ENCODE measurements at regions not wholly inside any gene's neighbourhood (a gene's known extent, or its start where the extent isn't known, plus 50 kb on each side); places are given as distances from the start of the nearest gene placed in this dataset.
"Not testable (repeated sequence)": the region's sequence is repeated elsewhere in the genome, so short reads cannot be mapped to it uniquely, and the experiment has no call there.

DNA sequence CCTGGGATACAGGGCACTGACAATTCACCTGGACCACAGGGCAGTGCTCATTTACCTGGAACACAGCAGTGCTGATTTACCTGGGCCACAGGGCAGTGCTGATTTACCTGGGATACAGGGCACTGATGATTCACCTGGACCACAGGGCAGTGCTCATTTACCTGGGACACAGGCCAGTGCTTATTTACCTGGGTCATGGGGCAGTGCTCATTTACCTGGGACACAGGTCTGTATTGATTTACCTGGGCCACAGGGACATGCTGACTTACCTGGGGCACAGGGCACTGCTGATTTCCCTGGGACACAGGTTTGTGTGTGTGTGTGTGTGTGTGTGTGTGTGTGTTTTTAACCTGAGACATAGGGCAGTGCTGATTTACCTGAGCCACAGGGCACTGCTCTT is 261.7 kb downstream of the MATN1 start:
- DNase-seq (ENCODE audit: low spot score), result no peak

DNA sequence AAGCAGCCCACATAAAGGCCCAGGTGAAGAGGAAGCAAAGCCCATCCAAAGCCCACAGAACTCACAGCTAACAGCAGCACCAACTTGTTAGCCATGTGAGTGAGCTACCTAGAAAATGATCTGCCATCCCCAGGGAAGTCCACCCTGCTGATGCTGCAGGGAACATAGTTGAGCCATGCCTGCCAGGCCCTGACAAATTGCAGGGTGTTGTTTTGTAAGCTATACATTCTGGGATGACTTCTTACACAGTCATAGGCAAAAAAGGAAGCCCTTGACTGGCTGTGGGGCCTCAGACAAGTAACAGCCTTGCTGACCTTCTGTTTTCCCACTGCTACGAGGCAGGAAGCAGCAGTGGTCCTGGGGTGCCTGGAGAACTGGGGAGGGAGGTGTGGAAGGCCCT is 262.7 kb downstream of the MATN1 start:
- no peak for DNase-seq (ENCODE audit: low spot score)

DNA sequence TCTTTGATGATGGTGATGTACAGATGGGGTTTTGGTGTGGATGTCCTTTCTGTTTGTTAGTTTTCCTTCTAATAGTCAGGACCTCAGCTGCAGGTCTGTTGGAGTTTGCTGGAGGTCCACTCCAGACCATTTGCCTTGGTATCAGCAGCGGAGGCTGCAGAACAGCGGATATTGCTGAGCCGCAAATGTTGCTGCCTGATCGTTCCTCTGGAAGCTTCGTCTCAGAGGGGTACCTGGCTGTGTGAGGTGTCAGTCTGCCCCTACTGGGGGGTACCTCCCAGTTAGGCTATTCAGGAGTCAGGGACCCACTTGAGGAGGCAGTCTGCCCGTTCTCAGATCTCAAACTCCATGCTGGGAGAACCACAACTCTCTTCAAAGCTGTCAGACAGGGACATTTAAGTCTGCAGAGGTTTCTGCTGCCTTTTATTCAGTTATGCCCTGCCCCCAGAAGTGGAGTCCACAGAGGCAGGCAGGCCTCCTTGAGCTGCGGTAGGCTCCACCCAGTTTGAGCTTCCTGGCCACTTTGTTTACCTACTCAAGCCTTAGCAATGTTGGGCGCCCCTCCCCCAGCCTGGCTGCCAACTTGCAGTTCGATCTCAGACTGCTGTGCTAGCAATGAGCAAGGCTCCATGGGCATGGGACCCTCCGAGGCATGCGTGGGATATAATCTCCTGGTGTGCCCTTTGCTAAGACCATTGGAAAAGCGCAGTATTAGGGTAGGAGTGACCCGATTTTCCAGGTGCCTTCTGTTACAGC is 264.5 kb downstream of the MATN1 start:
- not testable (repeated sequence) for DNase-seq (ENCODE audit: low spot score)

DNA sequence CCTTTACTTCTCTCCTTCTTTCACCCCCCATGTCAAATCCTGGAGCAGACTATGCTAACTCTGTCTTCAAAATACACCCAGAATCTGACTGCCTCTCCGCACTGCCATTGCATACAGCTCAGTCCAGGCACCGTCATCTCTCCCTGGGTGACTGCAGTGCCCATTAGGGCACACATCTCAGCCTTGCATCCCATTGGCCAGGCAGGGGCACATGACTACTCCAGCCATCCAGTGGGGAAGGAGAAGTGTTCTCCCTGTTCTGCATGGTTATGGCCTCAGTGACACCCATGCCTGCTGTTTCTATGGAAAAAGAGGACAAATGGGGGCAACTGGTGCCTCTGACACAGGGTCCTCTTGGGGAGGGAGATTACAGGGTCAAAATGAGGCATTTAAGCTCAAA is 270.5 kb downstream of the MATN1 start:
- DNase-seq (ENCODE audit: low spot score), result no peak

DNA sequence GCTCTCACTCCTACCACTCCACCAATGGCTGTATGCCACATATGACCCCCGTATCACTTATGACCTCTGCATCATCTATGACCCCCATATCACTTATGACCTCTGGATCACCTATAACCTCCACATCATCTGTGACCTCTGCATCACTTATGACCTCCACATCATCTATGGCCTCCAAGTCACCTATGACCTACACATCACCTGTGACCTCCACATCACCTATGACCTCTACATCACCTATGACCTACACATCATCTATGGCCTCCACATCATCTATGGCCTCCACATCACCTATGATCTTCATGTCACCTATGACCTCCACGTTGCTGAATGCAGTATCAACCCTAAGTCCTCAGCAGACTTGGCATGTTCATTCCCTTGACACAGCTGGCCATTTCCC is 271.2 kb downstream of the MATN1 start:
- DNase-seq (ENCODE audit: low spot score), result no peak

DNA sequence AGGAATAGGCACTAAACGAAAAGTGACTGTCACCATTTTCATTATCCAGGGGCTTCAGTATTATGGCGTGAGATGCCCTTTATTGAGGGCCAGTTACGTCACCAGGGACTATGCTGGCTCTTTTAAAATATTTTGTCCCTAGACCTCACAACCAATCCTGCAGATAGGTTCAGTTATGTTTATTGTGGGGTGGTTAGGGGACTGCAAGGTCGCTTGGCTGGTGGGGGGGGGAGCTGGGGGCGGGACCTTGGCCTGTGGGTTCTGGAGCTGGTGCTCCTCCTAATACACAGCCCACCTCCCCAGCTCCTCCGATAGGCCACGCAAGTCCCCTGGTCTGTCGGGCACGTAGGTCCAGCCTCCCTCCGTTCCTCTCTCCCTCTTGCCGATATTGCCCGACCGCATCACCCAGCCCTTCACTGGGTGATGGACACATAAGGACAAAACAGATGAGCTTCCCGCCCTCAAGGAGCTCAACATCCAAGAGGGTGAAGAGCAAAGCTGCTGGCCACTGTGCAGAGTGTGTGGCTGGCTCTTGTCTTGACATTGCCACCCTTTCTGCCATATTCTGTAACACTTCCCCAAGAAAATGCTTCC is 271.8 kb downstream of the MATN1 start:
- DNase-seq (ENCODE audit: low spot score), result no peak

DNA sequence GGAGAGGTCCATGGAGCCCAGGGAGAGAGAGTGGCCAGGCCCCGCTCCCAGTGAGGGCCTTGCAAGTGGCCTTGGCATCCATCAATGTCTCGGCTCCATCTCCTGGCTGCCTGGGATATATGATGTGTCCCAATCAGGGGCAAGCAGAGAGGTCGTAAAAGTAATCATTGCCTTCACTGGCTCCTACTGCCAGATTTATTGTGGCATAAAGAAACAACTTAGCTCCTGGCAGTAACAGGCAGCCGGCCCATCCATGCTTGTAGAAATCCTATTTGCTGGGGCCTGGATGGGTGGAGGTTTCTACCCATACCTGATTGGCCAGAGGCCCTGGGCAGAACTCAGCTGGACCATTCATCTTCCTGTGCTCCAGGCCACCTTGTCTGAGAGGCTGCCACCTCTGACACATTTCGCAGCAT is 272.6 kb downstream of the MATN1 start:
- DNase-seq (ENCODE audit: low spot score), result no peak

DNA sequence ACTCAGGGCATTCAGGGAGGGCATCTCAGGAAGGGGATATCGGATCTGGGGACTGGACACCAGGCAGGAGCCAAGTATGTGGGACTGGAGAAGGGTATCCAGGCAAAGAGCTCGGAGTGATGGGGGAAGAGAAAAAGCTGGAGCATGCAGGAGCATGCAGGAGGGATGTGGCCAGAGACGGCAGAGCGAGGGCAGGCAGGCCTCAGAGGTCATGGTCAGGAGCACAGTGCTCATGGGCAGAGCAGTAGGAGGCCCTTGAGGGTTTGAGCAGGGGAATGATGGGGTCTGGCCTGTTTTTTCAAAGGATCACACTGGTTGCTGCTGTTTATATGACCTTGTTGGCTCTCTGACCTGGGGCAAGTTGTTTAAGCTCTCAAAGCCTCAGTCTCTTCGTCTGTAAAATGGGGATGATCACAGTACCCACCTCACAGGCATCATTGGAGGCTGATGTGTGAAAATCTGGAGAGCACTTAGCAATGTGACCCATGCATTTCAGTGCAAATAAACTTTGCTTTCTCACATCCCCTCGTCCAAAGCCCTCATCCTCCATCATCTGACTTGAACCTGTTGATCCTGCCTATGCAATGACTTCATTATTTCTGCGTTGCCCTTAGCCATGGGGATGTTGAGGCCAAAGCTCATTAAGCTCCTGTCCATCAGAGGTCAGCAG is 273.1 kb downstream of the MATN1 start:
- DNase-seq (ENCODE audit: low spot score), result no peak

DNA sequence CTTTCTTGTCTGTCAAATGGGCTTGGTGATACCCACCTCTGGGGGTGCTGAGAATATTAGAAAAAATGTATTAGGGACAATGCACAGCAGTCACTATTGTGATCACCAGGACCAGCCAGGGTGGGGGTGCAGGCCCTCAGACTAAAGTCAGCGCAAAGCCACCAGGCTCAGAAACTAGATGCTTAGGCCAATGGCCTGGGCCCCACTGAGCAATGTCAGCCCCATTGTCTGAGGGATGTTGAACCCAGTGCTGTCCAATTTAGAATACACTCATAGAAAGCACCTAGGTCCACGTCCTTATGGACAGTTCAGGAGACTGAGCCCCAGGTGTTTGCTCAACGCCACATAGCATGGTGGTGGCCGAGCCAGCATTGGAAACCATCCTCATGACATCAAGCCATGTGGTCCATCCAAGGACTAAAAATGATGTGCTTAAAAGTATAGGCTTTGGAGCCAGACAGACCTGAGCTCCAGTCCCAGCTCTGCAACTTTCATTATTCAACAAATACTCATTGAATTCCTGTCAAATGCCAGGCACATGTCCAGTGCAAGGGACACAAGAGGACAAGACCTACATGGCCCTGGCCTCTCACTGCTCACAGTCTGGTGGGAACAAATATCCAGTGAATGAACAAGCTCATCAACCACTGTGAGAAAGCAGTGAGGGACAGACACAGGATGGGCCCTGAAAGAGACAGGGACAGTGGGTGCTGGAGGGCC is 273.8 kb downstream of the MATN1 start:
- no peak for DNase-seq (ENCODE audit: low spot score)

DNA sequence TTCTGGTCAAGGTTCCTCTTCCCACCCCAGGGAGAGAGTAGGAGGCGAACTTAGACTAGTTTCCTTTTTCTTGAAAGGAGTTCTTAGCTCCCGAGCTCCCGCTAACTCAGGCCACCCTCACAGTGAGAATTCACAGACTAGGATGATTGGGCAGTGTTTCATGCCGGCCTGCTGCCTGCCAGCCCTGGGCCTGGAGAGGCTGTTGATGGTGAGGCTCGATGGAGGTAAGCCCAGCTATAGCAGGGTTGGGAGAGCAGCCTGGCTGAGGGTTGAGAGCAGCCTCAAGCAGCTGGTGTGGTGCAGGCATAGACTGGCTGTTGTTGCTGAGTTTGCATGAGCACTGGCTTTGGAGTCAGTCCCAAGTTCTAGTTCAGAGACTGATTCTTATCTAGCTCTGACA is 274.4 kb downstream of the MATN1 start:
- peak; percentile 25 for DNase-seq (ENCODE audit: low spot score)

DNA sequence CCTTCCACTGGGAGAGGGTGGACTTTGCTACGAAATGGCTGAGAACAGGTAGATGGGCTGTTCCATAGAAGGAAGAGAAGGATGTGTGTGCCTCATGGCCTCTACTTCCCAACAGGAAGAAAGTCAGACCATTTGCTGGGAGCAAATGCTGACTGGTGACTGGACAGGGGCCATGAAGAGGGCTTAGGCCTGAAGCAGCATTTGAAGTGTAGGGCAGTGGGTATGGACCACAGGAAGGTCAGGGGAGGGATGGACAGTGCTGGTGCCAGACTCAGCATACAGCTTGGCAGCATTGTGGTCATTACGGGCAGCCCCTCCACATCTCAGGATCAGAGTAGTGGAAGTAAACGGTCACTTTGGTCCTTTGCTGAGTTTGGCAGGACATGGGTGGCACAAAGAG is 275.7 kb downstream of the MATN1 start:
- DNase-seq (ENCODE audit: low spot score), result no peak

DNA sequence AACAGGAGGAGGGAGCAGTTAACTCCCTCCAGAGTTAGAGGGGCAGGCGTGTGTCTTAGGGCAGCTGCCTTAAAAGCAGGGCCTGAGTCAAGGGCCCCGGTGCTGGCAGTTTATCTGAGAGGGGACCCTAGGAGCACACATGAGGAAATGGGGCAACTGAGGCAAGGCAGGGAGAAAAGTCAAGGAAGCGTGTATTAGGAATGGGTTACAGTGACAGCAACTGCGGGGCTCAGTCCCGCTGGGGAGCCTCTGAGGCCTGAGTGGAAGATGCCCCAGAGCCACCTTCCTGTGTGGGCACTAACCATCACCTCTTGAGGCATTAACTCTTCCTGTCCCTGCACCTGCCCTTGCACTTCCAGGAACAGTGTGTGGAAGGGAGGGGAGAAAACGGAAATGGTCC is 276.3 kb downstream of the MATN1 start:
- no peak for DNase-seq (ENCODE audit: low spot score)

DNA sequence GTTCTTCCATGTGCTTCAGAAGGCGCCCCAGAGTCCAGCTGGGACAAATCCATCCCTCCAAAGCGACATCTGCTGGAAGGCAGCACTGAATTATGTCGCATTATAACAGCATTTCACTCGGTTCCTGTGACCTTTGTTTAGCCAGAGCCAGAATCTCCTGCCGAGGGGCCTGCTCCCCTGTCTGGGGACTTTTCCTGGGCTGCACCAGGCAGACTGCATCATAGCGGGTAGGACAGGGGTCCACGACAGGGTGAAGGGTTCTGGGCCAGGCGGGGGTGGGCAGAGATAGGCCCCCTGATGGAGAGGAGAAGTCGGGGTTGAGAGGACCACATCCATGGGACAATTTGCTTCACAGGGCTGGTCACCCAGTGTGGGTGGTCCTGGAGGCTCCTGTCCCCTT is 276.9 kb downstream of the MATN1 start:
- DNase-seq (ENCODE audit: low spot score), result no peak

DNA sequence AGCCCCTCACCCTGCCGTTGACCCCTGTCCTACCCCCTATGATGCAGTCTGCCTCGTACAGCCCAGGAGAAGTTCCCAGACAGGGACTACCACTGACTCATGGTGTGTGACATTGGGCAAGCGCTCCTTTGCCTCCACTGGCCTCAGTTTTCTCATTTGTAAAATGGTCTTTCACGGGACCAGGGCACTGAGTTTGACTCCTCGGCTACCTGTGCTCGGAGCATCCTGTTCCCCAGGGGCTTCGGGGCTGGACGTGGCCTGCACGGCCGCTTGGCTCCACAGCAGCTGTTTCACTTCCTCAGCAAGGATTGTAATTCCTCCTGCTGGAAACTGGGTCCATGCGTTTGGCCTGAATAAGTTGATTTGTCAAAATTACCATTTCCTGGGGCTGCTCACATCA is 277.3 kb downstream of the MATN1 start:
- no peak for DNase-seq (ENCODE audit: low spot score)

DNA sequence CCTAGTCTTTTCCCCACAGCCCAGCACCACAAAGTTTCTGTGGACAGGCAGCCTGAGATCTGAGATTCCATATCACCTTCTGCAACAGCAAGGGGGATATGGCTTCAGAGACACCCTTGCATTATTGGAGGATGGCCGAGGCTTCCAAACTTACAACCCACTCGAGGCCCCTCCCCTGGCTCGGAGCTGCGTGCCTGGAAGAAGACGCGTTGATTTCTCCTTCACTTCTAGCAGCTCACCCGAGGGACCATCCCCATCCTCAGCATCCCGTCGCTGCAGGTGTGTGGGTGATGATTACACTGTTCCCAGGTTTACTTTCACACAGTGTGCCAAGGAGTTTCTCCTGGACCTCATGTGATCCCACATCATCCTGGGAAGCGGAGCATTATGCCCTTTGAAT is 277.9 kb downstream of the MATN1 start:
- DNase-seq (ENCODE audit: low spot score), result no peak

DNA sequence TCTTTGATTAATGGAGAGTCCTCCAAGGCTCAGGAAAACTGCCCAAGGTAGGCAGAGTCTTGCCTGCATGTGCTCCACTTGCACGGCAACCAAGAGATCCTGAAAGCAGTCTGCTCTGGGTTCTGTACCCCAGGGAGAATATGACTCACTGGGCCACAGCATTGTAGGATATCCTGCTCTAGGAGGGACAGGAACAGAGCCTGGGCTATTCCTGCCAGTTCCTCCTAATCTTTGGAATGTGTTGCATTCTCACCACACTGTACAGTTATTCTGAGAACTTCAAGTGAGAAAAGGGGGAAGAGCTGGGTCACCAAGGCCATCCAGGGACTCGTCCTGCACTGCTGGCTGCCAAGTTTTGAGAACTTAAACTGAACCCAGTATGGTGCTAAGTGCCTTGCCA is 278.5 kb downstream of the MATN1 start:
- DNase-seq (ENCODE audit: low spot score), result no peak

DNA sequence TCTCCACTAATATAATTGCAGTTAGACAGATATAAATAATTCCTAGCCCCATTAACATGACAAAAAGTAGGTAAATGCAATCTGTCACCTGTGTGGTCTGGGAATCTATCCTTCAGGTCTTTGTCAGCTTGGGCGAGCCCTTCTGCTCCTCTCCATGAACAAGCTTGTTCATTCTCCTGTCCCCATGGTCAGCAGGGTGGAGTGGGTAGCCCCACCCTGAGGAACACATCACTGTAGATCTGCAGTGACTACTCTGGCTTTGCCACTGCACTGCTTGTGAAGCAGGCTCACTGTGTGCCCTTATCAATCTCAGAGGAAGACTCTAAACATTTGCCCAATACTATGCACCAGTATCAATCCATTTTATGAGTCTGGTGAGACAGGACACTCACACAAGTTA is 279.0 kb downstream of the MATN1 start:
- no peak for DNase-seq (ENCODE audit: low spot score)

DNA sequence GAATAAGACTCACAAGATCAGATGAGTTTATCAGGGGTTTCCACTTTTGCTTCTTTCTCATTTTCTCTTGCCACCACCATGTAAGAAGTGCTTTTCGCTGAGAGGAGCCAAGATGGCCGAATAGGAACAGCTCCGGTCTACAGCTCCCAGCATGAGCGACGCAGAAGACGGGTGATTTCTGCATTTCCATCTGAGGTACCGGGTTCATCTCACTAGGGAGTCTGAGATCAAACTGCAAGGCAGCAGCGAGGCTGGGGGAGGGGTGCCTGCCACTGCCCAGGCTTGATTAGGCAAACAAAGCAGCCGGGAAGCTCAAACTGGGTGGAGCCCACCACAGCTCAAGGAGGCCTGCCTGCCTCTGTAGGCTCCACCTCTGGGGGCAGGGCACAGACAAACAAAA is 285.1 kb downstream of the MATN1 start:
- not testable (repeated sequence) for DNase-seq (ENCODE audit: low spot score)

DNA sequence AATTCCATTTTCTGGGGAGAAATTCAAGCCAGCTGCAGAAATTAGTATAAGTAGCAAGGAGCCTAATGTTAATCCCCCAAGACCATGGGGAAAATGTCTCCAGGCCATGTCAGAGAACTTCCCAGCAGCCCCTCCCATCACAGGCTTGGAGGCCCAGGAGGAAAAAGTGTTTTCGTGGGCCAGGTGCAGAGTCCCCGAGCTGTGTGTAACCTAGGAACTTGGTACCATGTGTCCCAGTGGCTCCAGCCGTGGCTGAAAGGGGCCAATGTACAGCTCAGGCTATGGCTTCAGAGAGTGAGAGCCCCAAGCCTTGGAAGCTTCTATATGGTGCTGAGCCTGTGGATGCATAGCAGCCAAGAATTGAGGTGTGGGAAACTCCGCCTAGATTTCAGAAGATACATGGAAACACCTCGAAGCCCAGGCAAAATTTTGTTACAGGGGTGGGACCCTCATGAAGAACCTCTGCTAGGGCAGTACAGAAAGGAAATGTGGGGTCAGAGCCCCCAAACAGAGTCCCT is 286.3 kb downstream of the MATN1 start:
- no peak for DNase-seq (ENCODE audit: low spot score)

DNA sequence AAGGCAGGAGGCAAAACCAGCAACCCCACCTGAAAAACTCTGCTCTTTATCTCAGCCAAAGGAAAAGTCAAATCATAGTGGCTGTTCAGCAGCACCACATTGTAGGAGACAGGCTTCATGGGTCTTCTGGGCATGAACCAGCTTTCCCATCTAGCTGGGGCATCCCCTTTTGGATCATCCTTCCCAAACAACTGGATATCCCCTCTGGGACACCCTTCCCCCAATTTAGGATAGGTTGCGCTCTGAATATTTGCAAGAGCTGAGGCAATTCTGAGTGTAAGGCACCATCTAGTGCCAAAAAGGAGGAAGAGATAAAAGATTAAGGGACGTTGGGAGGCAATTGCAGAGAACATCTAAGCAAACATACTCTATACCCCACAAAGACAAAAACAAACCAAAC is 295.8 kb downstream of the MATN1 start:
- no peak for DNase-seq (ENCODE audit: low spot score)

DNA sequence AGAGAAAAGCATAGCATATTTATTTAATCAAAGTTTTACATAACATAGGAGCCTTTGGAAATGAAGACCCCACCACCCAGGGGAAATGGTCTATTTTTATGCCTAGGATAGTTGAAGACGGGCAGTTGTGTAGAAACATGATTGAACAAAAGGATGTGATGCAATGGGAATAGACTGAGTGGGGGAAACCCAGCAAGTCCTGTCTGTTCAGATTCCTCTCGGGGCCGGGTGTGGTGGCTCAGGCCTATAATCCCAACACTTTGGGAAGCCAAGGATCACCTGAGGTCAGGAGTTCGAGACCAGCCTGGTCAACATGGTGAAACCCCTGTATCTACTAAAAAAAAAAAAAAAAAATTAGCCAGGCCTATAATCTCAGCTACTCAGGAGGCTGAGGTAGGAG is 298.3 kb downstream of the MATN1 start:
- no peak for DNase-seq (ENCODE audit: low spot score)

DNA sequence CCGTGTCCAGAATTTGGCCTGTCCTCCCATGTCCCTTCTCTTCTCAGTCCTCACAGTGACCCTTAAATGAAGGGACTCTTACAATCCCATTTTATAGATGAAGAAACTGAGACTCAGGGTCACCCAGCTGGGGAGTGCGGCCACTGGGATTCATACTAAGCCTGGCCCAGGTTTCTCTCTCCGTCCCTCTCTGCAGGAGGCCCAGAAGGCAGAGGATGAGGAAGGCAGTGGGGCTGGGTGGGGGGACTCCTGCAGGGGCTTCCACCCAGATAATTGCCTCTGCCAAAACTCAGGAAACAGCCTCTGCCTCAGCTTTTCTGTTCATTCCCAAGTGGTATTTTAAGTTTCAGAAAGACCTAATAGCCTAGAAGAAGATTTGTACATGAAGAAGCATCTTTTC is 299.8 kb downstream of the MATN1 start:
- DNase-seq (ENCODE audit: low spot score), result no peak

All from umbilical cord (tissue), 1 donor.